GM23248 (cell line): ENCODE measurements at regions not wholly inside any gene's neighbourhood (a gene's known extent, or its start where the extent isn't known, plus 50 kb on each side); places are given as distances from the start of the nearest gene placed in this dataset.

Experiments used
- DNase-seq: peaks from one replicate; pipeline ENCODE4 v3.0.0-alpha.2; 2015
- H2AFZ ChIP-seq: fragments of 200-600 bp; sonication (generic); 2 replicates; pipeline ENCODE4 v1.6.1; 2016; ENCODE audit warnings: antibody characterized with exemption
- H3F3A ChIP-seq: fragments of 200-600 bp; sonication (generic); 2 replicates; pipeline ENCODE4 v1.6.1; 2016; ENCODE audit warnings: mild to moderate bottlenecking, antibody characterized with exemption, mixed run types; ENCODE audit not compliant: insufficient read depth
- H3K27ac ChIP-seq: fragments of 200-600 bp; sonication (generic); 2 replicates; pipeline ENCODE4 v1.5.1; 2016; ENCODE audit warnings: mild to moderate bottlenecking
- H3K27me3 ChIP-seq: fragments of 200-600 bp; sonication (generic); replicated peaks from 2 replicates; pipeline ENCODE4 v1.6.1; 2016; ENCODE audit warnings: mild to moderate bottlenecking; ENCODE audit not compliant: insufficient read depth
- H3K36me3 ChIP-seq: fragments of 200-600 bp; sonication (generic); 2 replicates; pipeline ENCODE4 v1.6.1; 2016; ENCODE audit warnings: low read depth, mild to moderate bottlenecking
- H3K4me1 ChIP-seq: fragments of 200-600 bp; sonication (generic); 2 replicates; pipeline ENCODE4 v1.6.1; 2016; ENCODE audit warnings: mild to moderate bottlenecking; ENCODE audit not compliant: insufficient read depth
- H3K4me2 ChIP-seq: fragments of 200-600 bp; sonication (generic); one replicate; pipeline ENCODE4 v1.6.1; 2016; ENCODE audit warnings: mild to moderate bottlenecking; ENCODE audit not compliant: unreplicated experiment
- H3K4me3 ChIP-seq: fragments of 200-600 bp; sonication (generic); 2 replicates; pipeline ENCODE4 v1.5.1; 2016; ENCODE audit warnings: mild to moderate bottlenecking
- H3K79me2 ChIP-seq: fragments of 200-600 bp; sonication (generic); 2 replicates; pipeline ENCODE4 v1.6.1; 2016; ENCODE audit warnings: mild to moderate bottlenecking; ENCODE audit not compliant: insufficient read depth
- H3K9ac ChIP-seq: fragments of 200-600 bp; sonication (generic); 2 replicates; pipeline ENCODE4 v1.6.1; 2016; ENCODE audit warnings: mild to moderate bottlenecking
- H3K9me2 ChIP-seq: fragments of 200-600 bp; sonication (generic); 2 replicates; pipeline ENCODE4 v1.6.1; 2016; ENCODE audit warnings: mixed run types, mild to moderate bottlenecking, moderate library complexity; ENCODE audit not compliant: insufficient read depth
- H3K9me3 ChIP-seq: fragments of 200-600 bp; sonication (generic); one replicate; pipeline ENCODE4 v1.6.1; 2017; ENCODE audit warnings: low read depth
- H4K20me1 ChIP-seq: fragments of 200-600 bp; sonication (generic); 2 replicates; pipeline ENCODE4 v1.6.0; 2016; ENCODE audit not compliant: insufficient read depth
- EZH2 ChIP-seq: fragments of 200-600 bp; sonication (generic); IDR thresholded peaks from 2 replicates; pipeline ENCODE4 v1.6.1; 2018; ENCODE audit warnings: antibody characterized with exemption, mild to moderate bottlenecking; ENCODE audit not compliant: insufficient read depth, poor library complexity, severe bottlenecking
- EZH2phosphoT487 ChIP-seq: fragments of 200-600 bp; sonication (generic); IDR thresholded peaks from 2 replicates; pipeline ENCODE4 v1.6.1; 2018; ENCODE audit warnings: antibody characterized with exemption, moderate library complexity, mild to moderate bottlenecking, low read depth; ENCODE audit not compliant: insufficient read depth
- WGBS, 2 experiments: methylation state at CpG; one replicate each; pipeline ENCODE4 v1.1.6; 2015 to 2017; ENCODE audit warnings: low lambda C conversion rate in 2 of 2, low coverage in 1 of 2; ENCODE audit errors: missing lambda C conversion rate in 2 of 2; 5-methylcytosine and 5-hydroxymethylcytosine counted together
- in situ Hi-C: fragments of 300-500 bp; cut with MboI; formaldehyde crosslinking; loops from 2 replicates; pipeline ENCODE4 v1.15.0; 2020

GRCh38 chr17:53387745-53388144, 435.0 kb upstream of the KIF2B start:
- WGBS, 2 experiments: 14 to 24% methylated on average over 3 of the region's 3 CpGs
- no peak overlapping the region for H3K4me3 ChIP-seq

GRCh38 chr17:53353919-53354351, 468.8 kb upstream of the KIF2B start:
- in situ Hi-C loops: no loop called here
- Histone ChIP-seq H3K9me2 (no peaks in the 10 kb centered on the region), H3K79me2 (no peaks in the 10 kb centered on the region), H3K9ac (no peak overlapping the region), H3K4me3 (no peak overlapping the region), H3K27me3 (no peaks in the 10 kb centered on the region), H4K20me1 (no peaks in the 10 kb centered on the region), H3K4me1 (no peaks in the 10 kb centered on the region), H3K36me3 (no peaks in the 10 kb centered on the region), H3K9me3 (no peaks in the 10 kb centered on the region), H3K27ac (no peak overlapping the region), H3K4me2 (no peak overlapping the region), H2AFZ (no peak overlapping the region), H3F3A (no peaks in the 10 kb centered on the region)
- 0 to 3% methylated on average over 3 of the region's 3 CpGs for WGBS, 2 experiments
- no peak for DNase-seq
- TF ChIP-seq EZH2 (no peak), EZH2phosphoT487 (no peak)

More at GRCh38 chr17:53387745-53388144, 435.0 kb upstream of the KIF2B start:
- Histone ChIP-seq H3K79me2 (no peaks in the 10 kb centered on the region), H3K27me3 (no peaks in the 10 kb centered on the region), H3K27ac (no peak overlapping the region), H3F3A (no peaks in the 10 kb centered on the region), H3K9me3 (no peaks in the 10 kb centered on the region), H3K9me2 (no peaks in the 10 kb centered on the region), H3K36me3 (no peaks in the 10 kb centered on the region), H3K4me1 (no peaks in the 10 kb centered on the region), H4K20me1 (no peaks in the 10 kb centered on the region), H3K9ac (no peak overlapping the region), H2AFZ (no peak overlapping the region), H3K4me2 (no peak overlapping the region)
- TF ChIP-seq EZH2 (no peak), EZH2phosphoT487 (no peak)
- DNase-seq: no peak
- in situ Hi-C loops: no loop called here

- TF ChIP-seq EZH2 (no peak), EZH2phosphoT487 (no peak)
- Histone ChIP-seq H4K20me1 (no peaks in the 10 kb centered on the region), H3K9ac (no peak overlapping the region), H3K27ac (no peak overlapping the region), H3K4me1 (no peaks in the 10 kb centered on the region), H3K4me2 (no peak overlapping the region), H3F3A (no peaks in the 10 kb centered on the region), H3K4me3 (no peak overlapping the region), H3K9me3 (no peaks in the 10 kb centered on the region), H3K36me3 (no peaks in the 10 kb centered on the region), H3K9me2 (no peaks in the 10 kb centered on the region), H3K79me2 (no peaks in the 10 kb centered on the region), H3K27me3 (no peaks in the 10 kb centered on the region), H2AFZ (no peak overlapping the region)
- no peak for DNase-seq
- in situ Hi-C loops: no loop called here
- WGBS, 2 experiments: 29% methylated on average over 1 of the region's 1 CpG
Observed at GRCh38 chr17:53344778-53345177, 477.9 kb upstream of the KIF2B start.

GRCh38 chr17:53336281-53336680, 486.4 kb upstream of the KIF2B start:
- no peaks in the 10 kb centered on the region for H3K4me1 ChIP-seq
- no peak overlapping the region for H3K4me3 ChIP-seq
- H4K20me1 ChIP-seq: no peaks in the 10 kb centered on the region
- in situ Hi-C loops: no loop called here
- H2AFZ ChIP-seq: no peak overlapping the region
- H3K27ac ChIP-seq: no peak overlapping the region
- no peaks in the 10 kb centered on the region for H3K9me2 ChIP-seq
- WGBS, 2 experiments: 23 to 28% methylated on average over 4 of the region's 4 CpGs
- no peaks in the 10 kb centered on the region for H3F3A ChIP-seq
- no peak for DNase-seq
- H3K27me3 ChIP-seq: no peaks in the 10 kb centered on the region
- H3K36me3 ChIP-seq: no peaks in the 10 kb centered on the region
- H3K9me3 ChIP-seq: no peaks in the 10 kb centered on the region
- H3K4me2 ChIP-seq: no peak overlapping the region
- no peak for TF ChIP-seq EZH2
- TF ChIP-seq EZH2phosphoT487: no peak
- H3K79me2 ChIP-seq: no peaks in the 10 kb centered on the region
- no peak overlapping the region for H3K9ac ChIP-seq

- in situ Hi-C loops: no loop called here
- 50 to 51% methylated on average over 1 of the region's 1 CpG for WGBS, 2 experiments
- Histone ChIP-seq H2AFZ (no peak overlapping the region), H3K36me3 (no peaks in the 10 kb centered on the region), H3K9me3 (no peaks in the 10 kb centered on the region), H3K4me1 (no peaks in the 10 kb centered on the region), H3K9me2 (no peaks in the 10 kb centered on the region), H3K4me3 (no peak overlapping the region), H3F3A (no peaks in the 10 kb centered on the region), H3K27ac (no peak overlapping the region), H3K27me3 (no peaks in the 10 kb centered on the region), H3K79me2 (no peaks in the 10 kb centered on the region), H3K9ac (no peak overlapping the region), H3K4me2 (no peak overlapping the region), H4K20me1 (no peaks in the 10 kb centered on the region)
- no peak for DNase-seq
- TF ChIP-seq EZH2 (no peak), EZH2phosphoT487 (no peak)
Observed at GRCh38 chr17:53335443-53335842, 487.3 kb upstream of the KIF2B start.
